Peyer's patch (tissue), 4 donors: ENCODE measurements at regions not wholly inside any gene's neighbourhood (a gene's known extent, or its start where the extent isn't known, plus 50 kb on each side); places are given as distances from the start of the nearest gene placed in this dataset.
"Not testable (repeated sequence)": the region's sequence is repeated elsewhere in the genome, so short reads cannot be mapped to it uniquely, and the experiment has no call there.

Experiments
- DNase-seq, 3 donors: peaks; one replicate each; pipeline ENCODE4 v3.0.0-alpha.2; 2017 to 2019
- H3K27ac ChIP-seq, 4 donors: fragments of 200-600 bp; sonication (generic); one replicate each; pipeline ENCODE4 v1.5.1; 2016 to 2019
- H3K27me3 ChIP-seq, 2 donors: fragments of 200-600 bp; sonication (generic); one replicate each; pipeline ENCODE4 v1.5.1; 2019
- H3K36me3 ChIP-seq, 3 donors: fragments of 200-600 bp; sonication (generic); one replicate each; pipeline ENCODE4 v1.5.1; 2016 to 2019
- H3K4me1 ChIP-seq, 4 donors: fragments of 200-600 bp; sonication (generic); one replicate each; pipeline ENCODE4 v1.5.1; 2016 to 2019
- H3K4me3 ChIP-seq, 4 donors: fragments of 200-600 bp; sonication (generic); 1 replicate in 3 of 4; 2 replicates in 1 of 4; pipeline ENCODE4 v1.5.1; 2016 to 2019; ENCODE audit warnings: mild to moderate bottlenecking in 1 of 4
- H3K9me3 ChIP-seq, 4 donors: fragments of 200-600 bp; sonication (generic); one replicate each; pipeline ENCODE4 v1.5.1; 2016 to 2019; ENCODE audit warnings: mild to moderate bottlenecking in 1 of 4
- CTCF ChIP-seq, 6 experiments: fragments of 450-650 bp in 4 of 6; fragments of 200-600 bp in 2 of 6; sonication (generic) in 1 of 6; IDR thresholded peaks; one replicate each; pipeline ENCODE4 v1.5.1; 2017 to 2019; ENCODE audit warnings: antibody characterized with exemption in 6 of 6, mild to moderate bottlenecking in 3 of 6, moderate library complexity in 1 of 6
- POLR2A ChIP-seq, 2 donors: fragments of 450-650 bp; IDR thresholded peaks; one replicate each; pipeline ENCODE4 v1.5.1; 2017; ENCODE audit warnings: antibody characterized with exemption in 2 of 2, mild to moderate bottlenecking in 2 of 2, moderate library complexity in 2 of 2

GRCh38 chr5:124889850-124890249, 143.4 kb upstream of the ZNF608 start:
- no peak overlapping the region for H3K27ac ChIP-seq
- DNase-seq = no peak
- H3K36me3 ChIP-seq = no peaks in the 10 kb centered on the region
- no peaks in the 10 kb centered on the region for H3K9me3 ChIP-seq
- no peak overlapping the region for H3K4me3 ChIP-seq
- TF ChIP-seq CTCF (IDR thresholded peaks at IDR 0.05) = no peak
- TF ChIP-seq POLR2A (IDR thresholded peaks at IDR 0.05) = no peak
- peaks cover 0 to 12% (median 0%) of the 10 kb centered on the region in 4 donors for H3K4me1 ChIP-seq
- H3K27me3 ChIP-seq = no peaks in the 10 kb centered on the region

- DNase-seq, H3K27me3 ChIP-seq, H3K9me3 ChIP-seq, H3K4me3 ChIP-seq, H3K36me3 ChIP-seq, H3K27ac ChIP-seq: not testable (repeated sequence)
- H3K4me1 ChIP-seq = peaks cover 0 to 12% (median 0%) of the 10 kb centered on the region in 4 donors
Observed at GRCh38 chr5:124890442-124890841, 144.0 kb upstream of the ZNF608 start.

- peaks cover 0 to 12% (median 0%) of the 10 kb centered on the region in 4 donors for H3K4me1 ChIP-seq
- no peaks in the 10 kb centered on the region for H3K27me3 ChIP-seq
- H3K36me3 ChIP-seq = no peaks in the 10 kb centered on the region
- DNase-seq = no peak
- TF ChIP-seq POLR2A (IDR thresholded peaks at IDR 0.05) (no peak), CTCF (IDR thresholded peaks at IDR 0.05) (no peak)
- no peak overlapping the region for H3K27ac ChIP-seq
- no peak overlapping the region for H3K4me3 ChIP-seq
- no peaks in the 10 kb centered on the region for H3K9me3 ChIP-seq
Observed at GRCh38 chr5:124891179-124891578, 144.7 kb upstream of the ZNF608 start.

- no peak overlapping the region for H3K4me3 ChIP-seq
- no peaks in the 10 kb centered on the region for H3K9me3 ChIP-seq
- TF ChIP-seq POLR2A (IDR thresholded peaks at IDR 0.05) = no peak
- TF ChIP-seq CTCF (IDR thresholded peaks at IDR 0.05) = no peak
- peaks cover 0 to 12% (median 0%) of the 10 kb centered on the region in 4 donors for H3K4me1 ChIP-seq
- no peaks in the 10 kb centered on the region for H3K27me3 ChIP-seq
- no peaks in the 10 kb centered on the region for H3K36me3 ChIP-seq
- H3K27ac ChIP-seq = no peak overlapping the region
- no peak for DNase-seq
Observed at GRCh38 chr5:124892185-124892848, 145.9 kb upstream of the ZNF608 start.

- no peak for DNase-seq
- H3K27ac ChIP-seq = no peak overlapping the region
- no peaks in the 10 kb centered on the region for H3K27me3 ChIP-seq
- H3K4me1 ChIP-seq = peaks cover 0 to under 1% (median 0%) of the 10 kb centered on the region in 4 donors
- H3K9me3 ChIP-seq = no peaks in the 10 kb centered on the region
- no peaks in the 10 kb centered on the region for H3K36me3 ChIP-seq
- TF ChIP-seq CTCF (IDR thresholded peaks at IDR 0.05) (no peak), POLR2A (IDR thresholded peaks at IDR 0.05) (no peak)
- no peak overlapping the region for H3K4me3 ChIP-seq
Observed at GRCh38 chr5:124894541-124894940, 148.1 kb upstream of the ZNF608 start.

GRCh38 chr5:124895236-124895635, 148.8 kb upstream of the ZNF608 start:
- Histone ChIP-seq H3K9me3 (no peaks in the 10 kb centered on the region), H3K27ac (no peak overlapping the region), H3K4me1 (no peaks in the 10 kb centered on the region), H3K27me3 (no peaks in the 10 kb centered on the region), H3K36me3 (no peaks in the 10 kb centered on the region), H3K4me3 (no peak overlapping the region)
- no peak for DNase-seq
- TF ChIP-seq CTCF (IDR thresholded peaks at IDR 0.05) = no peak
